OCI-LY1 (cell line): ENCODE measurements at regions not wholly inside any gene's neighbourhood (a gene's known extent, or its start where the extent isn't known, plus 50 kb on each side); places are given as distances from the start of the nearest gene placed in this dataset.

Source experiments
- H2AFZ ChIP-seq: fragments of 200-600 bp; sonication (generic), shearing (Covaris generic); 2 replicates; pipeline ENCODE4 v1.6.0; 2014; ENCODE audit warnings: antibody characterized with exemption, mild to moderate bottlenecking, low read length
- H3F3A ChIP-seq: fragments of 200-600 bp; sonication (generic), shearing (Covaris generic); 2 replicates; pipeline ENCODE4 v1.6.0; 2014; ENCODE audit warnings: mild to moderate bottlenecking, antibody characterized with exemption, low read length, moderate library complexity; ENCODE audit not compliant: insufficient read depth
- H3K27ac ChIP-seq: fragments of 200-600 bp; sonication (generic); 2 replicates; pipeline ENCODE4 v1.5.1; 2014; ENCODE audit warnings: low read length, mixed run types, mild to moderate bottlenecking, low read depth; ENCODE audit not compliant: poor library complexity, severe bottlenecking
- H3K27me3 ChIP-seq: fragments of 200-600 bp; sonication (generic); 2 replicates; pipeline ENCODE4 v1.6.0; 2014; ENCODE audit warnings: antibody characterized with exemption, mild to moderate bottlenecking, low read length, moderate library complexity; ENCODE audit not compliant: insufficient read depth
- H3K36me3 ChIP-seq: fragments of 200-600 bp; sonication (generic); 2 replicates; pipeline ENCODE4 v1.6.1; 2014; ENCODE audit warnings: mild to moderate bottlenecking, antibody characterized with exemption, low read length, moderate library complexity, mixed read lengths; ENCODE audit not compliant: insufficient read depth
- H3K4me1 ChIP-seq: fragments of 200-600 bp; sonication (generic); 2 replicates; pipeline ENCODE4 v1.5.1; 2014; ENCODE audit warnings: mild to moderate bottlenecking, low read length, moderate library complexity; ENCODE audit not compliant: insufficient read depth, severe bottlenecking
- H3K4me2 ChIP-seq: fragments of 200-600 bp; sonication (generic), shearing (Covaris generic); 2 replicates; pipeline ENCODE4 v1.6.1; 2014; ENCODE audit warnings: low read length
- H3K4me3 ChIP-seq: fragments of 200-600 bp; sonication (generic); 2 replicates; pipeline ENCODE4 v1.5.1; 2014; ENCODE audit warnings: low read length, low read depth, mild to moderate bottlenecking, mixed read lengths; ENCODE audit not compliant: poor library complexity, severe bottlenecking
- H3K79me2 ChIP-seq: fragments of 200-600 bp; shearing (Covaris generic); 2 replicates; pipeline ENCODE4 v1.6.1; 2016; ENCODE audit warnings: mixed run types, low read length, mixed read lengths; ENCODE audit not compliant: insufficient read depth
- H3K9ac ChIP-seq: fragments of 200-600 bp; sonication (generic), shearing (Covaris generic); 2 replicates; pipeline ENCODE4 v1.6.1; 2014; ENCODE audit warnings: mild to moderate bottlenecking, low read length, mixed read lengths
- H3K9me2 ChIP-seq: fragments of 200-600 bp; sonication (generic), shearing (Covaris generic); 2 replicates; pipeline ENCODE4 v1.6.1; 2014; ENCODE audit warnings: low read depth, mild to moderate bottlenecking, low read length, mixed read lengths
- H3K9me3 ChIP-seq: fragments of 200-600 bp; shearing (Covaris generic); 2 replicates; pipeline ENCODE4 v1.6.1; 2014; ENCODE audit warnings: low read length, mixed read lengths
- H4K20me1 ChIP-seq: fragments of 200-600 bp; sonication (generic), shearing (Covaris generic); 2 replicates; pipeline ENCODE4 v1.6.0; 2016; ENCODE audit warnings: mild to moderate bottlenecking, low read length; ENCODE audit not compliant: insufficient read depth
- EZH2 ChIP-seq: fragments of 200-600 bp; sonication (generic), shearing (Covaris generic); IDR thresholded peaks from 2 replicates; pipeline ENCODE4 v1.8.0; 2017; ENCODE audit warnings: borderline replicate concordance, mixed run types, mild to moderate bottlenecking, antibody characterized with exemption, low read length, moderate library complexity, mixed read lengths
- TF ChIP-seq, protein P1 (sequence below): fragments of 200-600 bp; sonication (generic), shearing (Covaris generic); IDR thresholded peaks from 2 replicates; pipeline ENCODE4 v1.5.1; 2017; ENCODE audit warnings: mild to moderate bottlenecking, antibody characterized with exemption, low read length, moderate library complexity, mixed read lengths

DNA sequence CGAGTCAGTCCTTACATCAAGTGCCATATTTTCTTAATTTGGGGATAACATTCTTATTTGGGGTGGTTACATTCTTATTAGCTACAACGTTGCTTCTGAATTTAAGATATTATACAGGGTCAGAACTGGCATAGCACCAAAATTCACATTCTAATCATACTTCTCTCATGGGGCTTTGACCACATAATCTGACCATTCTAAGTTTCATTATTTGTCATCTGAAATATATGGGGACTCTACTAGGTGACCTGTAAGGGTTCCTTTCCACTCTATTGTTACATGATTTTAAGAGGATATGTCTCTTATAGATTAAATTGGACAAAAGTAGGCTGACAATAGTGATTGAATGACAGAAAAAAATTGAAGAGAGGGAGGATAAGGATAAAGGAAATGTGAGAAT, 536.5 kb downstream of the KCTD12 start:
- Histone ChIP-seq H3K4me2 (no peak overlapping the region), H3K4me3 (no peak overlapping the region), H3K36me3 (no peaks in the 10 kb centered on the region), H3K9me3 (no peaks in the 10 kb centered on the region), H3K4me1 (no peaks in the 10 kb centered on the region), H2AFZ (no peak overlapping the region), H3F3A (no peaks in the 10 kb centered on the region), H3K79me2 (no peaks in the 10 kb centered on the region), H3K9me2 (no peaks in the 10 kb centered on the region), H3K27ac (no peak overlapping the region), H3K27me3 (no peaks in the 10 kb centered on the region), H4K20me1 (no peaks in the 10 kb centered on the region), H3K9ac (no peak overlapping the region)
- TF ChIP-seq EZH2: no peak
- TF ChIP-seq, protein P1, sequence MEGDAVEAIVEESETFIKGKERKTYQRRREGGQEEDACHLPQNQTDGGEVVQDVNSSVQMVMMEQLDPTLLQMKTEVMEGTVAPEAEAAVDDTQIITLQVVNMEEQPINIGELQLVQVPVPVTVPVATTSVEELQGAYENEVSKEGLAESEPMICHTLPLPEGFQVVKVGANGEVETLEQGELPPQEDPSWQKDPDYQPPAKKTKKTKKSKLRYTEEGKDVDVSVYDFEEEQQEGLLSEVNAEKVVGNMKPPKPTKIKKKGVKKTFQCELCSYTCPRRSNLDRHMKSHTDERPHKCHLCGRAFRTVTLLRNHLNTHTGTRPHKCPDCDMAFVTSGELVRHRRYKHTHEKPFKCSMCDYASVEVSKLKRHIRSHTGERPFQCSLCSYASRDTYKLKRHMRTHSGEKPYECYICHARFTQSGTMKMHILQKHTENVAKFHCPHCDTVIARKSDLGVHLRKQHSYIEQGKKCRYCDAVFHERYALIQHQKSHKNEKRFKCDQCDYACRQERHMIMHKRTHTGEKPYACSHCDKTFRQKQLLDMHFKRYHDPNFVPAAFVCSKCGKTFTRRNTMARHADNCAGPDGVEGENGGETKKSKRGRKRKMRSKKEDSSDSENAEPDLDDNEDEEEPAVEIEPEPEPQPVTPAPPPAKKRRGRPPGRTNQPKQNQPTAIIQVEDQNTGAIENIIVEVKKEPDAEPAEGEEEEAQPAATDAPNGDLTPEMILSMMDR: no peak

- no peak overlapping the region for H3K9ac ChIP-seq
- no peaks in the 10 kb centered on the region for H4K20me1 ChIP-seq
- no peaks in the 10 kb centered on the region for H3K36me3 ChIP-seq
- H2AFZ ChIP-seq: no peak overlapping the region
- TF ChIP-seq, protein P1: no peak
- no peak for TF ChIP-seq EZH2
- H3F3A ChIP-seq: no peaks in the 10 kb centered on the region
- H3K4me2 ChIP-seq: no peak overlapping the region
- H3K4me1 ChIP-seq: peaks cover 26% of the 10 kb centered on the region
- no peaks in the 10 kb centered on the region for H3K27me3 ChIP-seq
- H3K9me2 ChIP-seq: no peaks in the 10 kb centered on the region
- peak overlapping the region; percentile 41 for H3K27ac ChIP-seq
- H3K4me3 ChIP-seq: no peak overlapping the region
- no peaks in the 10 kb centered on the region for H3K9me3 ChIP-seq
- no peaks in the 10 kb centered on the region for H3K79me2 ChIP-seq
Observed at GRCh38 chr13:76339649-76340048, 546.6 kb downstream of the KCTD12 start.

DNA sequence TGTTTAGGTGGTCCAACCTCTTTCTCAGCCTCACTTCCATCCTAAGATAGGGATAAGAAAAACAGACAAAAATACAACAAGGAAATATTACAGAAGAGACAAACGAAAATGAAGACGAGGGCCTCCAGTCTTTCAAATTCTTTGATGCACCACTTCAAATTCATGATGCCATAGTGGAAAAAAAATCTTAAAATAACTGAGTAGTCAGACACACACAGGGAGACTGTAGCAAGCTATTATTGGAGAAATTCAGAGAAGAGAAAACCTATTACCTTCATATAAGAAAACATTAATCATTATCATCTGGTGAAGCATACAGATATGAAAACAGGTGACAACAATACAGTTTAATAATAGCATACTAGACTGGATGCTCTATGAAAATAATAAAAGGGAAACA, 548.2 kb downstream of the KCTD12 start:
- H3K27ac ChIP-seq: peak overlapping the region; percentile 7
- no peaks in the 10 kb centered on the region for H3F3A ChIP-seq
- H3K9me2 ChIP-seq: no peaks in the 10 kb centered on the region
- H3K9ac ChIP-seq: no peak overlapping the region
- no peak overlapping the region for H3K4me3 ChIP-seq
- H3K36me3 ChIP-seq: no peaks in the 10 kb centered on the region
- no peaks in the 10 kb centered on the region for H3K79me2 ChIP-seq
- no peaks in the 10 kb centered on the region for H3K9me3 ChIP-seq
- peaks cover 40% of the 10 kb centered on the region for H3K4me1 ChIP-seq
- H3K27me3 ChIP-seq: no peaks in the 10 kb centered on the region
- H3K4me2 ChIP-seq: no peak overlapping the region
- TF ChIP-seq, protein P1: no peak
- TF ChIP-seq EZH2: no peak
- H2AFZ ChIP-seq: no peak overlapping the region
- H4K20me1 ChIP-seq: no peaks in the 10 kb centered on the region
